HK-2 (cell line): ENCODE measurements at regions not wholly inside any gene's neighbourhood (a gene's known extent, or its start where the extent isn't known, plus 50 kb on each side); places are given as distances from the start of the nearest gene placed in this dataset.

ENCODE experiments used
- DNase-seq: peaks from one replicate; pipeline ENCODE4 v3.0.0-alpha.2; 2018; ENCODE audit not compliant: unreplicated experiment

DNA sequence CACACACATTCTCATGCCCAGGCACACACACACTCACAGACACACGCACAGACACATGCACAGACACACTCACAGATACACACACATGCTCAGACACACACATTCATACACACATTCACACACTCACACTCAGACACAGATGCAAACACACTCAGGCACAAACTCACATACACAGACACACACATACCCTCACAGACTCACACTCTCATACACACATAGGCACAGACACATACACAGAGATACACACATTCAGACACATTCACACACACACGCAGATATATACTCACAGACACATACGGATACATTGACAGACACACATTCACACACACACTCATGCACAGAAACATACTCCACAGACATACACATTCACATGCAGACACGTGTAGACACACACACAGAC lies 89.6 kb downstream of the RBFOX3 start:
- DNase-seq, result no peak

GRCh38 chr17:79520167-79521165 lies 90.4 kb downstream of the RBFOX3 start:
- no peak for DNase-seq

GRCh38 chr17:79519601-79520000 lies 91.2 kb downstream of the RBFOX3 start:
- DNase-seq, result no peak

- no peak for DNase-seq
Observed at GRCh38 chr17:79518585-79519523, 92.0 kb downstream of the RBFOX3 start.

DNA sequence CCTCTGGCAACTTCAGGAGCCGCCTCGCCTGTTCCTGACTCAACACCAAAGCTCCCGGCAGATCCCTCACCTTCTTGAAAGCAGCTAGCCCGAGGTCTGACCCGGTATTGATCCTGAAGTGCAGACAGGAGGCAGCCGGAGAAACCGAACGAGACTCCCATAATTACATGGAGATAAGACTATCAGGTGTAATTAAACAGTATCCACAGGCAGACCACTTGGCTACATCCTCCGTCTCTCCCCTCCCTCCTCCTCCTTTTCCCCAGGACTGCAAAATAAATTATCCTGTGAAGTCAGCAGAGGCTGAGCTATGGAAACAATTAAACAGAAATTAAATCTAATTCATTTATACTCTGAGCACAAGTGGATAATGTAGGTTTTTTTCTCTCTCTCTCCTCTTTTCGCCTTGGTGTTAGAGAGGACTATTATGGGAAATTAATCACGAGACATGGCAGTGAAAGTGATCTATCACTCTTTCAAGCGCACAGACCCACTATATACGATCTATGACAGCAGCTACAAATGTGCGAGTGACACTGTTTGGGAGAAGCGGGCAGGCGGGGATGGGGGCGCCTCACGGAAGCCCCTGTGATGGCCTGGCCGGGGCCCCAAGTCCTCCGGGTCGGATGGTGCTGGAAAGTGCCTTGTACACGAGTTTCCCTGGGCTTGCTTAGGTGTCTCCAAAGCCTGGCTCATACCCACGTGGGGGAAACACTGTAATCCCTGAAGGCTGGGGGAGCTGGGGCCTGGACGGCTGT lies 92.8 kb downstream of the RBFOX3 start:
- DNase-seq, result no peak

GRCh38 chr17:79515646-79516571 lies 94.9 kb downstream of the RBFOX3 start:
- no peak for DNase-seq

DNA sequence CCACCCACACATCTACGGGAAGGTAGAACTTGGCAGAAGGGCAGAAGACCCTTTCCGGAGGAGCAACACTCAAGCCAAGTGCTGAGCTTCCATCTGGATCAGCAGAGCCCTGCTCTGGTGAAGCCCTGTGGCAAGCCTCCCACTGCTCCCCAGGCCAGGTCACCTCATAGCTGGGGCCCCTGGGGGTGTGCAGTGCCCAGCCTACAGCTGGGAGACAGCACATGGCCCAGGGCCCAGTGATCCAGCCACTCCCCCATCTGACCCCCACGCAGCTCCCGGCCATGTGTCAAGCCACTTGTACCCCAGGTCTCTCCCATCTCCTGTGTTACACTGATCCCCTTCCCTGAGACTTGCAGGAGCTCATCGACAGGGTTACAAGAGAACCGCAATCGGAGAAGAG lies 95.7 kb downstream of the RBFOX3 start:
- no peak for DNase-seq

DNA sequence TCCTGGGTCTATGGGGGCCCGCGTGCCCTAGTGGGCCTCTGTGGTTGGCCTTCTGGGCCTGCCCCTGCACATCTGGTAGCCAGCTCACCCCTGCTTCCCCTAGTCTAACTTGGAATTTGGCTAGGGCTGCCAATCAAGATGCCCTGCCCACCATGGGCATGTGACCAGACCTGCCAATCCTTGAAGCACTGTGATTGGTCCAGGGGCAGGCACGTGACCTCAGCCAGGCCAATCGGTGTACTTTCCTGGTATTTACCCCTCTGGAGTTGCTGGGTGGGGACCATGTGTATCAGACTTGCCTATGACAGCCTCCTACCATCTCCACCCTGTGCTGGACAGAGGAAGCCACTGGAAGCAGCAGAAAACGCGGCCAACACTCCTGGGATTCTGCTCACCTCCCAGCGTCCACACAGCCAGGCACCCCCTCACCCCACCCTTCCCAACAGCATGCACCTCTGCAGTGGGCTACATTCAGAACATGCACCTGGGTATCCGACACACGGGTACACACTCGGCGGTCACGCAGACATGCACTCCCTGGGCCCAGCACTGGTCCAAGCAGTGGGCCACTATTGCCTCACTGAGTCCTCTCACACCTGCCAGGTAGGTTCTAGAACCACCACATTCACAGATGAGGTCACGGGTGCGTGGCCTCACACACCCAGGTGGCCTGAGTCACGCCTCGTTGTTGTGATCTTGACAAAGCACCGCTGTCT lies 96.9 kb downstream of the RBFOX3 start:
- no peak for DNase-seq

GRCh38 chr17:79513206-79513605 lies 97.6 kb downstream of the RBFOX3 start:
- no peak for DNase-seq

GRCh38 chr17:79511471-79511870 lies 99.4 kb downstream of the RBFOX3 start:
- no peak for DNase-seq

GRCh38 chr17:79510071-79510470 lies 100.8 kb downstream of the RBFOX3 start:
- no peak for DNase-seq

- DNase-seq, result no peak
Observed at GRCh38 chr17:79509490-79509889, 101.4 kb downstream of the RBFOX3 start.

GRCh38 chr17:79509008-79509407 lies 101.8 kb downstream of the RBFOX3 start:
- no peak for DNase-seq

DNA sequence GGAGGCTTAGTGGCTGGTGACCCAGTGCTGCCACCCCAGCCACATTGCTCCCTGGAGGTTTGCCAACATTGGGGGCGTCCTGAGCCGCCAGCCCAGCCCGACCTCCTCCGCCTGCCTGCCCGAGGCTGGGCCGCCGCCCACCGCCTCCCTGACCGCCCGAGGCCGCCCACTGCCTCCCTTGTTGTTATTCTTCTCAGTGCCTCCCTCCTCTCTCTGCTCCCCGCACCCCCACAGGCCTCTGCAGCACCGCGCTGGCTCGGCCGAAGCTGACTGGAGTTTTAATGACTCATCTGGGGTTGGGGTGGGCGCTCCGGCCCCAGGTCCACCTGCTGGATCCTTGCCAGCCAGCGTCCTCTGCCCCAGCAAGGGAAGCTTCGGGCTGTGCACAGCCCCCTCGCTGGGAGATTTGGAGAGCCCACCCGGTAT lies 102.5 kb downstream of the RBFOX3 start:
- DNase-seq, result no peak

DNA sequence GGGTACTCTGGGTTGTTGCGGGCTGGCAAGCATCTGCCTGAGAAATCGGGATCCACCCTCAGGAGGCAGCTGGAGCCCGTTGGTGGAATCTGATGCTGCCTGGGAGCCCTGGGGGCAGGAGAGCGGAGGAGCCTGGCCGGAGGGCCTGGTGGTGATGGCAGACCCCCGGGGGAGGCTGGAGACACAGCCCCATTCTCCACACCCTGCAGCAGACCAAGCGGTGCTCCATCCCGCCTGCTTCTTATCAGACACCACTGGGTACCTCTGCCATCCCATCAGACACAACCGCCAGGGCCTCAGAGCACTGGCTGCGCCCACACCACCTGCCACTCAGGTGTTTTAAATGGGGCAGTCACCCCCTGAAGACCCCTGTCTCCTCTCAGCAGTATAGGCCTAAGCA lies 103.9 kb downstream of the RBFOX3 start:
- DNase-seq, result no peak

- DNase-seq, result no peak
Observed at GRCh38 chr17:79506150-79506870, 104.5 kb downstream of the RBFOX3 start.

DNA sequence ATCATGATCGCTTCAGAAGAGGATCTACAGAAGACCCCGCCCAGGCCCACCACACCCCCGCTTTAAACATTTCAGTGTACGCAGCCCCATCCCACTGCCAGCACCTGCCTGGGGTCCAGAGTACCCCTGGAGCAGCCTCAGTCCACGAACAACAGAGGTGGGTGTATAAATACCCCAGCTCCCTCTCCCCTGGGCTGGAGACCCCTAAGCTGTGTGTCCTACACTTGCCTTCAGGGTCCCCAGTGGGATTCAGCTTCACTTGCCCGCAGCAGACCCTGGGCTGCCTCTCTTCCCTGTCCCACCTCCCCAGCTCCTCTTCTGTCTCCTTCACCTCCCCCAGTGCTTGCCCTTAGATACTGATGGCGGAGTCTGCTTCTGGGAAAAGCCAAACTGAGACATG lies 105.7 kb downstream of the RBFOX3 start:
- no peak for DNase-seq

- no peak for DNase-seq
Observed at GRCh38 chr17:79504181-79504605, 106.7 kb downstream of the RBFOX3 start.

GRCh38 chr17:79503126-79503839 lies 107.6 kb downstream of the RBFOX3 start:
- no peak for DNase-seq
